Hepatocyte (in vitro differentiated cells): ENCODE measurements at regions not wholly inside any gene's neighbourhood (a gene's known extent, or its start where the extent isn't known, plus 50 kb on each side); places are given as distances from the start of the nearest gene placed in this dataset.

ENCODE experiments used
- CTCF ChIP-seq: fragments of 200-600 bp; sonication (generic); IDR thresholded peaks from 2 replicates; pipeline ENCODE4 v1.5.1; 2016; ENCODE audit warnings: antibody characterized with exemption, mild to moderate bottlenecking; ENCODE audit not compliant: poor library complexity
- EZH2 ChIP-seq: fragments of 200-600 bp; sonication (generic); IDR thresholded peaks from 2 replicates; pipeline ENCODE4 v1.6.1; 2016; ENCODE audit warnings: antibody characterized with exemption, mild to moderate bottlenecking, borderline replicate concordance
- EZH2phosphoT487 ChIP-seq: fragments of 200-600 bp; sonication (generic); IDR thresholded peaks from one replicate; pipeline ENCODE4 v1.6.1; 2018; ENCODE audit warnings: antibody characterized with exemption, mild to moderate bottlenecking, low read depth, moderate library complexity; ENCODE audit not compliant: unreplicated experiment, severe bottlenecking

GRCh38 chr18:56112984-56113383, 525.0 kb upstream of the TCF4 start:
- no peak for TF ChIP-seq CTCF
- no peak for TF ChIP-seq EZH2
- no peak for TF ChIP-seq EZH2phosphoT487
